ENCODE measurements at regions not wholly inside any gene's neighbourhood (a gene's known extent, or its start where the extent isn't known, plus 50 kb on each side); places are given as distances from the start of the nearest gene placed in this dataset.

DNA sequence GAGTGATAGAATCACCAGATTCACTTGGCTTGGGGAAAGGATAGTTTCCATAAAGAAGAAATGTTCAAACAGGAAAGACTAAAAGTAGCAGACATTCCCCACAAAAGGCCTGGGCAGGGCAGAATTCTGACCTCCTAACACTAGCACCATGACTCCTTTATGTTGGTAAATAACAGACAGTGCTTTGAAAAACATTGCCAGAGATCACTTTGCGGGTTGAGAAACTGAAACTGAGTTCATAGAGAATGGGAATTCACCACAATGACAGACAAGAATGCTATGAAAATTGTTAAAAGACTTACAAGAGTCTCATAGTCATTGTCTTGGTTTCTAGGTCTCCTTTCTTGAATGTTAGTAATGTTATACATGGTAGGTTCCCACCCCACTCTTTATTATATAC is 172.5 kb upstream of the GLRA1 start:
- DNase-seq (ENCODE audit: low spot score in 2 of 2), result no peak
- Histone ChIP-seq H3K36me3 (no peaks in the 10 kb centered on the region), H3K9me3 (no peaks in the 10 kb centered on the region), H3K4me3 (no peak overlapping the region), H3K27ac (no peak overlapping the region), H3K4me1 (no peaks in the 10 kb centered on the region), H3K27me3 (no peaks in the 10 kb centered on the region)
- intact Hi-C loops (cut with DNase I), result no loop called here
- TF ChIP-seq CTCF (IDR thresholded peaks at IDR 0.05), result no peak

GRCh38 chr5:152094716-152095115 is 170.1 kb upstream of the GLRA1 start:
- no peak for TF ChIP-seq CTCF (IDR thresholded peaks at IDR 0.05)
- Histone ChIP-seq H3K4me3 (no peak overlapping the region), H3K36me3 (no peaks in the 10 kb centered on the region), H3K9me3 (no peaks in the 10 kb centered on the region), H3K4me1 (no peaks in the 10 kb centered on the region), H3K27ac (no peak overlapping the region), H3K27me3 (no peaks in the 10 kb centered on the region)
- intact Hi-C loops (cut with DNase I), result no loop called here
- DNase-seq (ENCODE audit: low spot score in 2 of 2), result no peak

DNA sequence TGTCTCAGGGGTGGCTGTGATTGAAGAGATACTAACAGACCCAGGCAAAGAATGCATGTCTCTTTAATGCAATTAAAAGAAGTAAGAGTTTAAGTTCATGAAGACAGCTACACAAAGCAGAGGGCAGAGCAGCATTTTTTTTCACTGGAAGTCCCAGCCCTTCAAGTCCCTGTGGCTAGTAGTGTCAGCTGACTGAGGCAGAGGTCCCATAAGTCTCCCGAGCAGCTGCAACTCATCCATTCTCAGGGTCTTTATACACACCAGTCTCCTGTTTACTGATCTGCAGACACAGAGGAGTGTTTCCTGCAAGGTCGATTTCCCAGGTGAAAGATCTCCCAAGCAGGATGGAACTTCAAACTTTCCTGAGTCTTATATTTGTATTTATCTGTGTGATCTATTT is 169.4 kb upstream of the GLRA1 start:
- no peak overlapping the region for H3K4me3 ChIP-seq
- intact Hi-C loops (cut with DNase I), result no loop called here
- no peaks in the 10 kb centered on the region for H3K9me3 ChIP-seq
- no peak overlapping the region for H3K27ac ChIP-seq
- DNase-seq (ENCODE audit: low spot score in 2 of 2), result no peak
- no peak for TF ChIP-seq CTCF (IDR thresholded peaks at IDR 0.05)
- H3K27me3 ChIP-seq, result no peaks in the 10 kb centered on the region
- no peaks in the 10 kb centered on the region for H3K4me1 ChIP-seq
- no peaks in the 10 kb centered on the region for H3K36me3 ChIP-seq

DNA sequence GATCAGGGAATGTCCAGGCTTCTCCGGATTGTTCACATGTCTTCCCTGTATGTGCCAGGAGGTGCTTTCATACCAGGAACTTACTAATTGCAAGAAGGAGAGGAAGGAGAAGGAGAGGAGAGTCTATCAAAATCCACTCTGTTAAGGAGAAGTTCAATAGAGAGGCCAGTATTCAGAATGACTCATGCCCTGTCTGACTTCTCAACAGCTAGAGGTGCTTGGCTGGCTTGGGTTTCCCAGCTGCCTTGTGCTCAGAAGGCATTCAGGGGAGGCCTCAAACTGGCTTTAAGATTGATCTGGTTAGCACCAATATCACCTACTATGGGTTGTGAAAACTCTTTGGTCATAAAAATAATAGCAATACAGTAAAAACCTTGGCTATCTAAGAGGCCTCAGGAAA is 167.9 kb upstream of the GLRA1 start:
- Histone ChIP-seq H3K36me3 (no peaks in the 10 kb centered on the region), H3K27me3 (no peaks in the 10 kb centered on the region), H3K27ac (no peak overlapping the region), H3K4me3 (no peak overlapping the region), H3K4me1 (no peaks in the 10 kb centered on the region), H3K9me3 (no peaks in the 10 kb centered on the region)
- no peak for DNase-seq (ENCODE audit: low spot score in 2 of 2)
- no peak for TF ChIP-seq CTCF (IDR thresholded peaks at IDR 0.05)
- intact Hi-C loops (cut with DNase I), result no loop called here

- no peak for TF ChIP-seq CTCF (IDR thresholded peaks at IDR 0.05)
- Histone ChIP-seq H3K4me1 (no peaks in the 10 kb centered on the region), H3K4me3 (no peak overlapping the region), H3K27ac (no peak overlapping the region), H3K27me3 (no peaks in the 10 kb centered on the region), H3K9me3 (no peaks in the 10 kb centered on the region), H3K36me3 (no peaks in the 10 kb centered on the region)
- intact Hi-C loops (cut with DNase I), result no loop called here
- no peak for DNase-seq (ENCODE audit: low spot score in 2 of 2)
Observed at GRCh38 chr5:152089644-152090043, 165.0 kb upstream of the GLRA1 start.

- intact Hi-C loops (cut with DNase I), result no loop called here
- H3K27ac ChIP-seq, result no peak overlapping the region
Observed at GRCh38 chr5:152086668-152087067, 162.0 kb upstream of the GLRA1 start.

More at GRCh38 chr5:152086668-152087067, 162.0 kb upstream of the GLRA1 start:
- H3K4me3 ChIP-seq, result no peak overlapping the region
- H3K9me3 ChIP-seq, result no peaks in the 10 kb centered on the region
- H3K36me3 ChIP-seq, result no peaks in the 10 kb centered on the region
- no peak for DNase-seq (ENCODE audit: low spot score in 2 of 2)
- TF ChIP-seq CTCF (IDR thresholded peaks at IDR 0.05), result no peak
- no peaks in the 10 kb centered on the region for H3K27me3 ChIP-seq
- no peaks in the 10 kb centered on the region for H3K4me1 ChIP-seq
